HuH-7 (cell line): ENCODE measurements at regions not wholly inside any gene's neighbourhood (a gene's known extent, or its start where the extent isn't known, plus 50 kb on each side); places are given as distances from the start of the nearest gene placed in this dataset.
"Not testable (repeated sequence)": the region's sequence is repeated elsewhere in the genome, so short reads cannot be mapped to it uniquely, and the experiment has no call there.

Experiments used
- DNase-seq: peaks from one replicate; pipeline ENCODE4 v3.0.0; 2011; ENCODE audit warnings: low spot score

- no peak for DNase-seq
Observed at GRCh38 chr12:75759842-75760572, 248.6 kb upstream of the KRR1 start.

DNA sequence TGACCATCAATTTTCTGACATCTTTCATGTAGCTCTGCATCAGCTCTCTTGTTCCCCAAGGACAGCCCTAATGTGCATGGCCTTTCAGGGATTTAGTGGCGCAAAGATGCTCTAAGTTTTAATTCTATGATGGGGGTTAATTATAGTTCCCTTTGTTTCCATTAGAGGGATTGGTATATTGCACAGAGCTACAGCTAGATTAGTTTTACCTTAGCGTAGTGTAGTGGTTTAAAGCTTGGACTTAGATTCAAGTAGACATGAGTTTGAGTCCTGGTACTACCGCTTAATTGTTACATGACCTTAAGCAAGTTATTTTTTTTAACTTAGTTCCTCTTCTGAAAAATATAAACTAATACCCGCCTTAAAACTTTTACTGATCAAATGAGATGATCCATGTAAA, 247.8 kb upstream of the KRR1 start:
- no peak for DNase-seq

GRCh38 chr12:75756771-75757170, 245.4 kb upstream of the KRR1 start:
- no peak for DNase-seq

- DNase-seq, result no peak
Observed at GRCh38 chr12:75756111-75756510, 244.7 kb upstream of the KRR1 start.

GRCh38 chr12:75754698-75755097, 243.3 kb upstream of the KRR1 start:
- no peak for DNase-seq

DNA sequence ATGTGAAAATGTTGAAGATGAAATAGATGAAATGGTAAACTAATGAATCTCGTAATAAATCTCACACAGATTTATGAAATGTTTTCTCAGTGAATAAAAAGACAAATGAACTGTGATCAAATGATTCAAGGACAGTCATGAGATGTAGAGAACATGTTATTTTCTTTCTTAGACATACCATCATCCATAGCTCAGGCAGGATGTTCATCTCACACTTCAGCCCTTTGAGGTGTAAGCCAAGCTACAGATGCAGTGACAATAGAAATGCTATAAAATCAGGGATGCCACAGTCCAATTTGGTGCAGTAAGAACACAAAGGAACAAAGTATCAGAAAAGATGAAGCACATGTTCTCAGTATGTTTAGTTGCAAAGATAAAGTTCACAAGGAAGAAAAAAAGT, 242.7 kb upstream of the KRR1 start:
- DNase-seq, result no peak

DNA sequence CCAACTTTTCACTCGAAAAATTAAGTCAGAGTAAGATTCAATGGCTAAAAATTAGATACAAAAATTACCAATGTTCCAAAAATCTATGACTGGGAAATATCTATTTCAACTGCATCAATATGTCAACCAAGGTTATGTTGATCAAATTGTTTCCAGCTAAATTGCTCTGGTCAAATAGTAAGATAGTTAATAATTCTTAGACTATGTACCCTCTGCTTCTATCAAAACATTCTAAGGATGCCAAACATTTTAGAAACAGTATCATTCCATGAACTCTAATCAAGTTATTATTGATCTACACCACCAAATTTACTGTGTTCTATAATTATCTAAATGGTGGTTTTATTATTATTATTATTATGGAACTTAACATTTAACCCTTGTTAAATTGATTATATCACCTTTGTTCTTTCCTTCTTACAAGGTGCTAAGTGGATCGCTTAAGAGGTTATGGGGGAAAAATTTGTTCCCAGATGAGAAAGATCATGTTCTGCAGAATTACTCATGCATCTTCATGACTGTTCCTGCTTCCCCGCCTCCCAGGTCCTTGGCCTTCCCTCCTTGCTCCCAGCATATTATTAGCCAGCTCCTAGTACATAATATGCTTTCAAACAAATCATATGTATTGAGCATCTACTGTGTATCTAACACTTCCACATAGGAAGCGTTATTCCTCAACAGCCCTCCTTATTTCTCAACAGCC, 240.5 kb upstream of the KRR1 start:
- no peak for DNase-seq

- DNase-seq, result no peak
Observed at GRCh38 chr12:75750716-75751306, 239.4 kb upstream of the KRR1 start.

- not testable (repeated sequence) for DNase-seq
Observed at GRCh38 chr12:75748990-75749389, 237.6 kb upstream of the KRR1 start.

DNA sequence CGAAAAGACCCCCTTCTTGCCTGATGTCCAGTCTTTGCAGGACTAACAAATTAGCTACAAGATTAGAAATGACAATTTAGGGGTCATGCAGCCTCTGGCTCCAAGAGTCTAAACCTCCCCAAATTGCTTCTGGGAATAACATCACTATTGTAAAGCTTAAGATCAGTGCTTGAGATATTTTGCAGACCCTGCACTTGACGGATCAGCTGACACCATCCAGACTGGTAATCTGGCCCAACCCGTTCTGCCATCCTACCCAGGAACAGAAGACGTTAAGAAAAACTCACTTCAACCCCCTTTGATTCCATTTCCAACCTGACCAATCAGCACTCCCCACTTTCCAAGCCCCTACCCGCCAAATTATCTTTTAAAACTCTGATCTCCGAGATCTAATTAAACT, 236.7 kb upstream of the KRR1 start:
- no peak for DNase-seq

DNA sequence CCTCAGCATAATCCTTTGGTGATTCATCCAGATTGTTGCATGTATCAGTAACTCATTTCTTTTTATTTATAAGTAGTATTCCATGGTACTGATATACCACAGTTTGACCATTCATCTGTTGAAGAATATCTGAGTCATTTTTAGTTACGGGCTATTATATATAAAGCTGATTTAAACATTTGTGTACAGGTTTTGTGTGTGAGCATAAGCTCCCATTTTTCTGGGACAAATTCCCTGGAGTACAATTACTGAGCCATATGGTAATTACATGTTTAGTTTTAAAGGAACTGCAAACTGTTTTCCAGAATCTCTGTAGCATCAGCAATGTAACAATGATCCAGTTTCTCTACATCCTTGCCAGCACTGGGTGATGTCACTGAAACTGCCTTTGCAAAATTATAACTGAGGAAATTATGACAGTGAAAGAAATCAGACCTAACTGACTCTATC, 236.2 kb upstream of the KRR1 start:
- DNase-seq, result no peak

DNA sequence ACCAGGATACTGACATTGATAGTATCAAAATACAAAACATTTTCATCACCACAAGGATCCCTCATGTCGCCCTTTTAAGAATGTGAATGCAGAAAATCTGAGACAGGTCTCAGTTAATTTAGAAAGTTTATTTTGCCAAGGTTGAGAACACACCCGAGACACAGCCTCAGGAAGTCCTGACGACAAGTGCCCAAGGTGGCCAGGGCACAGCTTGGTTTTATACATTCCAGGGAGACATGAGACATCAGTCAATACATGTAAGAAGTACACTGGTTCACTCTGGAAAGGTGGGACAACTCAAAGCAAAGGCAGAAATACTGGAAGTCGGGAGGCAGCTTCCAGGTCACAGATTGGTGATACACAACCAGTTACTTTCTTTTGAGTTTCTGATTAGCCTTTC, 235.2 kb upstream of the KRR1 start:
- no peak for DNase-seq

DNA sequence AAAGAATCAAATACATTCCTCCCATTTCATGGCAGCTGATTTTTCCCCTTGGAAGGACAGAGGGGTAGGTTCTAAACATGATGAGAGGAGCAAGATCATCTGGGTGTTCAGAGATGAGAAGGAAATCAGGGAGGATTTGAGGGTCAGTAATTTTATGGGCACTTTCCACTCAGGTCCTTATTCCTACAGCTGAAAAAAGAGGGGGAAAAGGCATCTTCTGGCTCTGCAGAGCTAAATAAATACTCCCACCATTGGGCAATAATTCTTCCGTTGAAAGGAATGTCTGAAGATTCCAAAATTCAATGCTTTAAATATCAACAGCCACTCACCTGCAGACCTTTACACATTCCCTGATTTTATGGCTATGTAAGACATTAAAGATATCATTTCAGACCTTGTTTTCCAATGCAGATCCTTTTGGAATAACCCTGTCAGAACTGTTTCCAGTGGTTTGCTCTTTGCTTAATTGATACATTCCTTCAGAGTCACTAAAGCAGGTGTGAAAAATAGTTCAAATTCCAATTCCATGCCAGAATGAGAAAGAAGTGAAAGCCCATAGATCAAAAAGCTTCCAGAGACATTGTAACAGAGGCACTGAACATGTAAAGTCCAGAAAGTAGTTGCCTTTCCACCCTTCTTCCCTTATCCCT, 233.3 kb upstream of the KRR1 start:
- DNase-seq, result no peak

- no peak for DNase-seq
Observed at GRCh38 chr12:75742961-75743360, 231.6 kb upstream of the KRR1 start.

- no peak for DNase-seq
Observed at GRCh38 chr12:75742048-75742447, 230.6 kb upstream of the KRR1 start.

- DNase-seq, result no peak
Observed at GRCh38 chr12:75739912-75740311, 228.5 kb upstream of the KRR1 start.

- not testable (repeated sequence) for DNase-seq
Observed at GRCh38 chr12:75739098-75739497, 227.7 kb upstream of the KRR1 start.

DNA sequence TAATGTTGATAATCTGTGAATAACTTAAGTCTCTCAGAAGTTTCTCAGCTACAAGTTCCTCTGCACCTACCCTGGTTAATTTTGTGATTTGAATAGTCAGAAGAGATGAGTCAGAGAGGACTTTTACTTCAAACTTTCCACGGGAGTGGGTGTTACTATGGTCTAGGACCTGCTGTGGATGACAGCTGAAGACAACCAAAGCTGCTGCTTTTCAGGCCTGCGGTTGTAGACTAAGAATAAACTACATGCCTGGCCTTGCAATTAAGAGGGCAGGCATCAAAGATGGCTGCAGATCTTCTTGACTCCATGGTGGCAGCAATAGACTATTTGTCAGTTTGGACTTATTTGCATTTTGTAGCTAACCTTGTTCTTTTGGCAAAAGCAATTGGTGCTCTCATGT, 227.1 kb upstream of the KRR1 start:
- no peak for DNase-seq

GRCh38 chr12:75735853-75736252, 224.4 kb upstream of the KRR1 start:
- no peak for DNase-seq

DNA sequence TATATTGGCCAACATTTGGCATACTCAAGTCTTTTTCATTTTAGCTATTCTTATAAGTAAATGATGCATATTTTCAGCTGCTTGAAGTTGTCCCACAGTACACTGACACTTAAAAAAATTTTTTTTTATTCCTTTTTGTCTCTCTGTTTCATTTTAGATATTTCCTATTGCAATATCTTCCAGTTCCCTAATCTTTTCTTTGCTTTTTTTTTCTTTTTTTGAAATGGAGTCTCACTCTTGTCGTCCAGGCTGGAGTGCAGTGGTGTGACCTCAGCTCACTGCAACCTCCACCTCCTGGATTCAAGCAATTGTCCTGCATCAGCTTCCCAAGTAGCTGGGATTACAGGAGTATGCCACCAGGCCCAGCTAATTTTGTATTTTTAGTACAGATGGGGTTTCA, 217.4 kb upstream of the KRR1 start:
- DNase-seq, result no peak

DNA sequence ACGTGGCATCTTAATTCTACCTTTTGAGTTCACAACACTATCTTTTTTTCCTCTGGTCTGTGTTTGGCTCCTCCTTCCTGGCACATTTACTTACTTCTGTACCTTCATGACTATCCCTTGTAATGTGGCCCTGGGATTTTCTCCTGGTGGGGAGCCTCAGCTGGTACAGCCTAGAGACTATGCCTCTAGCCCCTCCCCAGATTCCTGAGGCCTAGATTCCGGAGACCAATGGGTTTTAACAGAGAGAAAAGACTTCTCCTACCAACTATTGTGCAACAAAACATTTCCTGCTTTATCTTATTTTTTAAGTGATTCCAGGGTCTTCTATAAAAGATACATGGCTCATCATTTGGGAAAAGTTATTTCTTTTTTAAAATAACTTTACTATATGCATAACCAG, 216.2 kb upstream of the KRR1 start:
- no peak for DNase-seq

- DNase-seq, result no peak
Observed at GRCh38 chr12:75725521-75726111, 214.2 kb upstream of the KRR1 start.

DNA sequence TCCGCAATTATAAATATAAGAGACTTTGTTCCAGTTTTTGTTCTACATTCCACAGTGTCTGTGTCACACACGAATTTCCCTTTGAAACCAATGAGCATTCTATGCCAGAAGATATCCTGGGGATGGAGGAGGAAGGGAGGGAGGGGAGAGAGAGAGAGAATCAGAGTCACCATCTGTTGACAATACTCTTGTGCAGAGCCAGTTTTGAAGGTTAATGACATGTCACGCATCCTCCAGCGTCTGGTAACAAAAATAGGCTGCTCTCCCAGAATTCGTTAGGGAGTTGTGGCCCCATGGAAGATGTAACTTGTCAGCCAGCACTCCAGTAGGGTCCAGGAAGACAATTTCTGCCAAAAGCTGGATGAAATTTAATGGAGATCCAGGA, 213.5 kb upstream of the KRR1 start:
- DNase-seq, result no peak
